HG03108 (cell line): ENCODE measurements at regions not wholly inside any gene's neighbourhood (a gene's known extent, or its start where the extent isn't known, plus 50 kb on each side); places are given as distances from the start of the nearest gene placed in this dataset.

ENCODE experiments used
- ATAC-seq: cut with Tn5 transposase; IDR thresholded peaks from one replicate; pipeline ENCODE4 v1.9.1; 2021; ENCODE audit warnings: moderate library complexity; ENCODE audit not compliant: unreplicated experiment

DNA sequence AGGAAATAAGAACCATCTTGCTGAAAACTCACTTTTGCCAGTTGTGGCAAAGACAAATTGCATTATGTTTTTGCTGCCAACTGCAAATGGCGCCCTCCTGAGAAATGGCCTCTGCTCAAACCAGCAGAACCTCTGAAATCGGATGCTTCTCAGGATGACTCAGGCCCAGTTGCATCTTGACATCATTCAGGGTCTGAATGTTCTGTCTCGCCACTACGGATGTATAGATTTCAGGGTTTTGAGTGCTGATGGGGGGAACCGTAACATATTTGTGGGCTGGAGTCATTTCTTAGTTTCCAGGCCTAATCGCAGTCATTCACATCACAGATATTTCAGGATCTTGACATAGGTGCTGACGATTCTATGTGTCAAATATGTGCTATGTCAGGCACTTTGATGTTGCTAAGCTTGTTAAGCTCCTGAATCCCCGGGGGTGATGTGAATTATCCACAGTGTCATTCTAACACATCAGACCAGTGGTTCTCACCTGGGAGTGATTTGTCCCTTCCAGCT lies 207.1 kb downstream of the NFATC2 start:
- no peak for ATAC-seq

DNA sequence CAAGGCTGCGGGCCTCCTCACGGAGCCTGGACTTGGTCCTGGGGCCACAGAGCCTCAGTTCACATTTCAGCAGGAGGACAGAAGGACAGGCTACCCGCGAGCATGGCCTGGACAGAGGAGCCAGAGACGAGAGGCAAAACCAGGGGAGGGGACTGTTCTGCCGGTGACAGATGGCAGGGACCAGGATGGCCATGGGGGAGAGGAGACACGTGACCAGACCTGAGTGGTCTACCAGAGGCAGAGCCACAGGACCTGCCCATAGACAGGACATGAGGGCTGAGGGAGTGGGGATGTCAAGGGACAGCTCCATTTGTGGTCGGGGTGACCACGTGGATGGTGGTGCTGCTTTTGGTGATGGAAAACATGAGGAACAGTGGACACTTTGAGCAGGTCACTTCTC lies 207.9 kb downstream of the NFATC2 start:
- no peak for ATAC-seq

DNA sequence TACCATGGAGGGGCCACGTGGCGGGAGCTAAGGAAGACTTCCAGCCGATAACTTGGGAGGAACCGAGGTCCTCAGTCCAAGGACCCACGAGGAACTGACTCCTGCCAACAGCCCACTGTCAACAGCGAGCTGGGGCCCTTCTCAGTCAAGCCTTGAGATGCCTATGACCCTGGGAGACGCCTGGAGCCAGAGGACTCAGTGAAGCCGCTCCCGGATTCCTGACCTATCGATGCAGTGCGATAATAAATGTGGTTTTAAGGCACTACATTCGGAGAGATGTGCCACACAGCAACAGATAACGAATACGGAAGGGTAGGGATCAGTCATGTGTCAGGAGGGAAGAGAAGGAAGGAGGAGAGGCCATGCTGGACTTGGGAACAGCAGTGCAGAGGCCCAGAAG lies 208.5 kb downstream of the NFATC2 start:
- ATAC-seq: no peak

DNA sequence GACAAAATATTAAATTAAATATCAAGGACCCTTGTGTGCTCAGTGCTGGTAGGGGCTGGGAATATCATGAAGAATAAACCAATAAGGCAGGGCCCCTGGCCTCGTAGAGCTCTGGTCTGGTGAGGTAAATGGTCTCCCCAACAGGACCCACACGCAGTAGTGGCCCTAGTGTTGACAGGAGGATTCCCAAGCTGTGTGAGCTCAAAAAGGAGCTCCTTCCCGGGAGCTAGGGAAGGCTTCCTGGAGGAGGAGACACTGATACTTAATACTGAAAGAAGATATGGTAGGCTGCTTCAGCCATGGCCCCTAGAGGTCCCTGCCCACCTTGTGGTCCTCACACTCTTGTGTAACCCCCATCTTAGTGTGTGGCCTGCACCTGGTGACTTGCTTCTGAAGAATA lies 209.1 kb downstream of the NFATC2 start:
- no peak for ATAC-seq

DNA sequence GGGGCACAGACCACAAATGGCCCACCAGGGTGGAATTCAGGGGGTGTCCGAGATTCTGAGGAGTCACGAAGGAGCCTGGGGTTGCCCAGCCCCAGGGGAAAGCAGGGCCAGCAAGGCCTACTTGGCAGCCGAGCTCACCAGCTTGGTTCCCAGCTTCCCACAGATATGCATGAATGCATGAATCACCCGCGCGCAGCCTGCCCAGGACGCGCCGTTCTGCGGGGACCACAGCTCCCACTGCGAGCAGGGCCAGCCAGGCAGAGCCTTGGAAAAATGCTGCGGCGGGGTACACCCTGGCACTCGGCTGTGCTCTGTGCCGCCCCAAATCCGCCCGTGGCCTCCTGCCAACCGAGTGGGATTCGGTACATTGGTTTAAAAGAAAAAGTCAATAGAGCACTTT lies 211.0 kb downstream of the NFATC2 start:
- ATAC-seq: no peak

DNA sequence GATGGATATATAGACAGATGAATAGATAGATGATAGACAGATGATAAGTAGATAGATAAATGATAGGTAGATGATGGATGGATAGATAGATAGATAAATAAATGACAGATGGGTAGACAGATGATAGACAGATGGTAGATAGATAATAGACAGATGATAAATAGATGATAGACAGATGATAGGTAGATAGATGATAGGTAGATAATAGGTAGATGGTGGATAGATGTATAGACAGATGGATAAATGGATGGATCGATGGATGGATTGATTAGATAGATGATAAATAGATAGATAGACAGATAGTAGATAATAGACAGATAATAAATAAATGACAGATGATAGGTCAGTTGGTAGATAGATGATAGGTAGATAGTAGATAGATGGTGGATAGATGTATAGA lies 212.7 kb downstream of the NFATC2 start:
- no peak for ATAC-seq

DNA sequence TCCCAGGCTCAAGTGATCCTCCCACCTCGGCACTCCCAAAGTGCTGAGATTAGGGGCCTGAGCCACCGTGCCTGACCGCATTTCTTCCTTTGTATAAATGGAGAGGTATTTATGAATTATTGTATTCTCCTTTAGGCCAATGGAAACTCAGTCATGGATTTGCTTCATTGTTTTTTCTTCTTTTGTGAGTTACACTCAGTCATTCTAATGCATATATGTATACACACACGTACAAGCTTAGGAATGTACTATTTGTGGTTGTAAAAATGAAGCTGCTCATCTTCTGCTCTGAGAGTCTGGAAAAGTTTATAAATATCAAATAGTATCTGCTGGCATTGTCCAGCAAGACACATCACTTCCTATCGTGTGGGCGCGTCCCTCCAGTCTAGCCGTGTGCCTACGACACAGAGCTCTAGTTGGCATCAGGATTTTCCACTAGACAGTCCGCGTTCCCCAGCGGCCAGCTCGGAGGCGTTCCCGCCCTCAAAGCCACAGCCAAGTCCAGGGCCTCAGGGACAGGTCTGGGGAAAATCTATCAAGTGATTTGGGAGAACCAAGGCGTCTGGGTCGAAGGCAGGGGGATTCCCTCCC lies 215.2 kb downstream of the NFATC2 start:
- no peak for ATAC-seq

DNA sequence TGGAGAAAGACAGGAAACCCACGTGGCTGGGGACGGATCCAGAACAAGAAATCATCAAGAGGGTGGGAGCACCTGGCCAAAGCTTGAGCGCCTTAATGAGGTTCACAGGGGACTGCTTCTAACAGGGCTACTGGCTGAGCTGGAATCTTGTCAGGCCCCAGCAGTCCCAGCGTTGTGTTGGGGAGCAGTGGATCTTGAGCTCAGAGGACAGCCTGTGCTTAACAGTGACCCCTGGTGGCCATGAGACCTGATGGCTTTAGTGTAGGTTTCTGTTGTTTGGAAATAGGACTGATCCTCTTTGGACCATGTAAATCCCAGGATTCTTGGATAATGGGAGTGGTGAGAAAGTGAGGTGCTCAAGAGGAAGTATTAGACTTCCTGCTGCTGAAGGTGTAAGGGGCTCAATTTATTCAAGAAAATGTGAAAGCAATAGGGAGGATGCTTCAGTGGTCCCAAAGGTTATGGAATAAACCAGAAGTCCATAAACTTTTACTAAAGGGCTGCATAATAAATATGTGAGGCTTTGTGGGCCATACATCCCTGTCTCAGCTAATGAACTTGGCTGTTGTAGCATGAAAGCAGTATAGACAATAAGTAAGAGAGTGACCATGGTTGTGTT lies 216.2 kb downstream of the NFATC2 start:
- no peak for ATAC-seq

DNA sequence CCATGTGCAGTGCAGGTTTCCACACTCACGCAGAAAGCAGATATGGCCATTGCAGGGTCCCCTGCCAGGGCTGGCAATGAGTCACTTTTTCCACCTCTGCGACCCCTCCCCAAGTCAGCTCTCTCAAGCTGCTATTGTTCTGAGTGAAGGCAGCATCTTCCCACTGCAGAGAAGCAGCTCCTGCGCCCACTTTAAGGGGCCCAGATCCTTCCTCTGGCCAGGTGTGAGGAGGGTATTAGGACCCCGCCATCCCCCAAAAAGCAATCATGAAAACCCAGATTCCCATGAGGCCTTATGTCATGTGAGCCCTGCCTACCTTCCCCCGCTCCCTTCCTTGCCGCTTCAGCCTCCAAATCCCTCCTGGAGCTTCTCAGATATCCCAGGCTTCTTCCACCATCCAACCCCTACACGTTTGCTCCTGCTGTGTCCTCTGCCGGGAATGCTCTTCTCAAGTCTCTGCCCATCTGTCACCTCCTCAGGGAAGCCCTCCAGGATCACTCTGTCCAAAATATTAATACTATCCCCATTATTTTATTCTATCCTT lies 220.3 kb downstream of the NFATC2 start:
- ATAC-seq: no peak

DNA sequence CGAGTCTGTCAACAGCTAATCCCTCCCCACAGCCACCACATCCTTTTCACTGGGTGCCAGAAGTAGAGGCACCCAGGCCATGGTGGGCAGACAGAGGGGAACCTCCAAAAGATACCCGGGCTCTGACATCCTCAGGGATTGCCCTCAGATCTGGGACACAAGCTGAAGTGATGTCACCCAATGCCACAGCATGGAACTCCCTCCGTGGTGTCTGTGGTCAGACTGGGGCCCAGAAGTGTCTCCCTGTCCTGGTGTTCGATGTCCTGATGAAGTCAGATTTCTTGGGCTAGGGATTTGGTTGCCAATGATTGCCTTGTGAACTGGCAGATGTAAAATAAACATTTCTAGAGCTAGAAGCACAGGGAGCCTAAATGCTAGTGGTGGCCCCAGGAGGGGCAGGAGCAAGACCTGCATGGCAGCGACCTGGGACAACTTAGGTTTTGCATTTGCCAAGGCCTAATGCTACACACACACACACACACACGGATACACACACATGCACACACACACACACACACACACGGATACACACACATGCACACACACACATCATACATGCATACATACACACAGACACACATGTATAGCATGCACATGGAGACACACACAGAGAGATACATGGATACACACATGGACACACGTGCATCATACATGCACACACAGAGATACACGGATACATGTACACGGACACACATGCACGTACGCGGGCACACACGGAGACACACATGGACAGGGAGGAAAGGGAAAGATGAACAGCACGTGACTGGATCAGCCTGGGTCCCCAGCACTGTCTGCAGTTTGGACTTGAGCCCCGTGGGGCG lies 221.0 kb downstream of the NFATC2 start:
- no peak for ATAC-seq

DNA sequence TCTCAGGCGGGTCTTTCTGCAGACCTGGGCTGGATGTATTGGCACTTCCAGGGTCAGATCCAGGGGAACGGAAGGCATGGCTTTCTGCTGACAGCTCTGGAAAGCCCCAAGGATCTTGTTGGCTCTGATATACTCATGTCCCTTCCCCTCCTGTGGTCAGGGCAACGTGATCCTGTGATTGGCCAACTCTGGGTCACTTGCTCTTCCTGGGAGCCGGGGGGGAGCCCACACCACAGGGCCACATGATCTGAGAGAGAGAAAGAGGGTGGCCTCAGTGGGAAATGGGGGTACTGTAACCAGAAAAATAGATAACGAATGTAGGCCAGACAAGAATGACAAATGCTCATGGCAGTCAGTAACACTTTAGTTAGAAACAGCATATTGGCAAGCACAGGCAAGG lies 223.0 kb downstream of the NFATC2 start:
- ATAC-seq: no peak

DNA sequence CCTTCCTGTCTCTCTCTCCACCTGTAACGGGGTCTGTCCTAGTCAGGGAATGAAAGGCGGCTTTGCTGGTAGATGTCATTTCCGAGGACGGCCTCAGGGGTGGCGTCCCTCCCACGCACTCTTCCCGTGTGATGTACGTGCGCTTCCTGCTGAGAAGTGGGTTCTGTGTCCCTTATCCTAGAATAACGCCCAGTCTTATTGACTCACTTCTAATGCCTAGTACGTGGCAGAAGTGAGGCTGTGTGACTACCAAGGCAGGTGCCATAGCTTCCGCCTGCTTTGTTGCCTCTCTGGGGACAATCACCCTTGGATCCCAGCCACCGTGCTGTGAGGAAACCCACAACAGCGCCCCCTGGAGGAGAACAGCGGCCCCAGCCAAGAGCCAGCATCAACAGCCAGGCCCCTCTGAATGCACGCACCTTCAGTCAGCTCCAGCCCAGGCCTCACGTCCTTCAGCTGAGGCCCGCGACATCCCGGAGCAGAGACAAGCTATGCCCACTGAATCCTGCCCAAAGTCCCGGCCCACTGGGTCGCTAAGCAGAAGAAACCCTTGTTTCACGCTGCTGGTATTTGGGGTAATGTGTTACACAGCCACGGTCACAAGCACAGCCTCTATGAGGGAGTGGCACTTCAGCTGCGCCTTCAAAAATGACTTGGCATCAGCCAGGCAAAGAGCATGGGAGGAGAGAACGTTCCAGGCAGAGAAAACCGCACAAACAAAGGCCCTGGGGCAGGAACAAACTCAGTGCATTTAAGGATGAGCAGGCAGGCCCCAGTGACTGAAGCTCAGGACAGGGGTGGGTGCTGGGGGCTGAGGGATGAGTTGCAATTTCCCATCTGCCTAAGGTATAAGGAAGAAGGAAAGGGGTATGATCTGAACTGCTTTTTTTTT lies 224.2 kb downstream of the NFATC2 start:
- ATAC-seq: no peak

DNA sequence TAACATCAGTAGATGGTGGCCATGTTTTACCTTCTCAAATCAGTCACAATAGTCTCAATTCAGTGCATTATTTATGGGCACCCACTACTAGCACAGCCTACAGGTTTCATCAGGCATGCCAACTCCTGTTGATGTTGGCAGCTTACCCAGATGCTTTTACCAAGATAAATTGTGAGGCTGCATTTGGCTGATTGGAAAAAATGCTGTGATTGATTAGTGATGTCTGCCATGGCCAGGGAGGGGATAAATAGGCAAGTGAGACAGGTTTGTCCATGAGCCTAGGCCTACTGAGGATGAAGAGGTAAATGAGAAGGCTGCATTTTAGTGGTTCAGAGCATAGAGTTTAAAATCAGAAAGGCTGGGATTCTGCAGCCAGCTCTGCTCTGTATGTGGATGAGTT lies 227.1 kb downstream of the NFATC2 start:
- ATAC-seq: no peak

DNA sequence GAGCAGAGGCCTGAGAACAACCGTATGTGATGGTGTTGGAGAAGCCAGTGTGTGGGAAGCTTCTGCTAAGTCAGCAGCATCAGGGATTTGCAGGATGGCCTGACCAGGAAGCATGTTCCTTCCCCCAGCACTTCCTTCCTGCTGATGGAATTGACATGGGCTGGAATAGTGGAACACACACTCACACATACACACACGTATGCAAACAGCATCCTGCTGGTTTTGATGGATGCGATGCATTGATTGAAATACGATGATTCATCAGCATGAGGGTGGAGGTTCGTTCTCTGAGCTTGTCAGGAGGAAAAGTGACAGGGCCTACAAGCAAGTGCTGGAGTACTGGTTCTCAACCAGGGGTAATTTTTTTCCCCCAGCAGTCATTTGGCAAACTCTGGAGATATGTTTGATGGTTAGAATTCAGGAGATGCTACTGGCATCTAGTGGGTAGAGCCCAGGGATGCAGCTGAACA lies 229.1 kb downstream of the NFATC2 start:
- no peak for ATAC-seq

DNA sequence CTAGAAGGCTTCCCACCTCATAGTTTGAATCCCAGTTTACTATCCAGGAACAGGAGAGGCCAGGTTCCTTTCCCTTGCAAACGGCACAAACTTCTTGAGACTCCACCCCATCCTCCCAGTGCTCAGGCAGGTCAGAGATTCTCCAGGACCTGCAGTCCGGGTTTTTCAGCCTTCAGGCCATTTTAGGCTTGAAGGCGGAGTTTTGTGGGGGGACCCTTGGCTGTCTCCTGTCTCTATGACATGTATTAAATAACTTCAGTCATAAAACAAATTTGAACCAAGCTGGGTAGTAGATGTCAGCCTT lies 230.1 kb downstream of the NFATC2 start:
- ATAC-seq: no peak

DNA sequence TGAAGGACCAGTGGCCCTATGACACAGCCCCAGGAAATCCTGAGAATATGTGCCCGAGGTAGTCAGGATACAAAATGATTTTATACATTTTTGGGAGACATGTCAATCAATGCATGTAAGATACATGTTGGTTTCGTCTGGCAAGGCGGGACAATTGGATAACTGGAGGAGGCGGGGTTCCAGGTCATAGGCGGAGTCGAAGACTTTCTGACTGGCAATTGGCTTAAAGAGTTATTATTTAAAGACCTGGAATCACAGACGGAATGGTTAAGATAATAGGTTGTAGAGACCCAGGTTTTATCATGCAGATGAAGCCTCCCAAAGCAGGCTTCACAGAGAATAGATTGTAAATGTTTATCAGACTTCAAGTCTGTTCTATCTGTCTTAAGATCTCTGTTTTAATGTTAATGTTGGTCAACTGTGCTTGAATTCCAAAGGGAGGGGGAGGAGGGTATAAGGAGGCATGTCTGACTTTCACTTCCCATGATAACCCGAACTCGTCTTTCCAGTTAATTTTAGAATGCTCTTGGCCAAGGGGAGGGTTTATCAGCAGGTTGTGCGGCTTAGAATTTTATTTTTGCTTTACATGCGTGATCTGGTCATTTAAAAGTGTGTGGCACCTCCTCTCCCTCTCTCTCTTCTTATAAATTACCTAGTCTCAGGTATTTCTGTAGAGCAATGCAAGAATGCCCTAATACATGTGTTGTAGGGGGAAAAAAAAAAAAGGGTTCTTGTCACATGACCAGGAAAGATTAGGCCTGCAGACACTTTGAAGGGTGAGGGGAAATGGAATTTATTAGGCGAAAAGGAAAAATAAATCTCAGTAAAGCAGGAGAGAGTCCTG lies 230.7 kb downstream of the NFATC2 start:
- no peak for ATAC-seq

DNA sequence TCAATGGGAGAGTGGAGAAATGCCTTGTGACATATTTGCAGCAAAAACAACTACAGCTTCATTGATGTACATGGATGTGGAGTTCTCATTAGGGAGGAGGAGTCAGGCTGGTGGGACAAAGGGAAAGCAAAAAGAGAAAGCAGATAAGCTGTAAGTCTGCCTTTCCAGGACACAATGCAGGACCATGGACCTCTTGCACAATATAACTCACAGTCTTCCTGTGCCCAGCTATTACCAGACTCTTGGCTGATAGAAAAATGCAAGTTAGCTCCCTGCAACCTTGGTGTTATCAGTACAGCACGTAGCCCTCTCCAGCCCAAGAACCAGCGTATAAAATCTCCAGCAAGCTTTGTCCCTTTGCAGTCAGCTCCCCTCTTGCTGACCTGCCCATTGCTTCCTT lies 232.3 kb downstream of the NFATC2 start:
- ATAC-seq: no peak

DNA sequence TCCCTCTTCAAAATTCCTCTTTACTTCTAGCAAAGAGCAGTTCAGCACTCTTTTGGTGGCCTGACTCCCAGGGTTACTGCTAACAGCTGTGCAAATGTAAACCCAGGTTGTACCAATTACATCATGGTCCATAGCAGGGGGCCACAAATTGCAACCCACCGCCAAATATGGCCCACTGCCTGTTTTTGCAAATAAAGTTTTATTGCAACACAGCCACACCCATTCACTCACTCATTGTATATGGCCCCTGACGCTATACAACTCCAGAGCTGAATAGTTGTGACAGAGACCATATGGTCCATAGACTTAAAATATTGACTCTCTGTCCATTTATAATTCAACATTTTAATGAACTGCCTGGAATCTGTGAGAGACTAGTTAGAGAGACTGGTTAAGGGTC lies 233.4 kb downstream of the NFATC2 start:
- ATAC-seq: no peak

DNA sequence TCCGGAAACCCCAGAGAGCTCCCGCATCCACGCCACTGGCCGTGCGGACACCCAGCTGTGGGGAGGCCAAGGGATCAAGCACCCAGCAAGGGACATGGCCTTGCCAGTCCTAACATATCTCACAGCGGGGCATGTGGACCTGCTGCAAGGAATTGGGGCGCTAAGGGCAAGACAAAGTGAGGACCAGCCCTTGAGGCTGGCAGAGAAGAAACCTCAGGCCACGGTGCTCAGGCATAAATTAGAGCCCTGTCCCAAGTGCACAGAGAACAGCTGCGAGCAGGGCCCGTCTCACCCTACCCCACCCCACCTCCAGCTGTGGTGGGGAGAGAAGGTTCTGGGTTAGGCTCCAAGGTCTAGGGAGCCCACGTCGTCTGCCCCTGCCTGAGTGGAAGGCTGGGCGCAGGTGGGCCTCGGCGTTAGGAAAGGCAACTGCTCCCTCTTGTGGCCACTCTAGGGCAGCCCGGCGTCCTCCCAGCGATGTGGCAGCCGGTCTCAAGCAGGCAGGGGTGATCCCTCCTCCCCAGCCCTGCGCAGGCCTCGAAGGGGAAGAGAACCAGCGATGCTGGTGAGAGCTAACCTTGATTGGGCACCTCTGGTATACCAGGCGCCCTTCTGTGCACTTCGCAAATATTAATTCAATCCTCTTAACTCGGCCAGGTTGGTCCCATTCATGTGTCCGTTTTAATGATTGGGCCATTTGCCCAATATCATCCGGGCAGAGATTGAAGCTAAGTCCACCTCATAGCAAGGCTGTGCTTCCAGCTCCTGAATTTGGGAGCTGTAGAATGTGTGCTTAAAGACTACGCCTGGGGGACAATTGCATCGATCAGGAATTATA lies 235.8 kb downstream of the NFATC2 start:
- no peak for ATAC-seq
